HG02571 (cell line): ENCODE measurements at regions not wholly inside any gene's neighbourhood (a gene's known extent, or its start where the extent isn't known, plus 50 kb on each side); places are given as distances from the start of the nearest gene placed in this dataset.
"Not testable (repeated sequence)": the region's sequence is repeated elsewhere in the genome, so short reads cannot be mapped to it uniquely, and the experiment has no call there.

Experiments used
- ATAC-seq: cut with Tn5 transposase; IDR thresholded peaks from one replicate; pipeline ENCODE4 v1.9.1; 2021; ENCODE audit warnings: mild to moderate bottlenecking, moderate library complexity; ENCODE audit not compliant: unreplicated experiment

DNA sequence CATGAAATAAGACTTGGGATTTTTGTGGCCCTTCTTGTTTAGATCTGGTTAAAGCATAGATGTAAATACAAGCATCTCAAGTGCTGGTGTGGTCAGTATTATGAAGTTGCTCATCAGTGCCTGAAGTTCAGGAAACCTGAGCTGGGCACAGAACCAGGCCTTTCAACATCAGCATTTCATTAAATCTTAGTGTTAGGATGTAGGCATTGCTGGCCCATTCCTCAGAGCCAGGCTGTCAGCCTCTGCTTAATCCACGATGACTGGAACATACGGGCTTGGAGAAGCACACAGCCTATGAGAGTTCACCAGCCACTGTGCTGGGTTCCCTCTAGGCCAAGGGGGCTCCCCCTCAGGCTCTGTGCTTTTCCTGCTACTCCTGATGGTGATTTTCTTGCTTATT lies 270.2 kb downstream of the EN1 start:
- ATAC-seq: no peak

DNA sequence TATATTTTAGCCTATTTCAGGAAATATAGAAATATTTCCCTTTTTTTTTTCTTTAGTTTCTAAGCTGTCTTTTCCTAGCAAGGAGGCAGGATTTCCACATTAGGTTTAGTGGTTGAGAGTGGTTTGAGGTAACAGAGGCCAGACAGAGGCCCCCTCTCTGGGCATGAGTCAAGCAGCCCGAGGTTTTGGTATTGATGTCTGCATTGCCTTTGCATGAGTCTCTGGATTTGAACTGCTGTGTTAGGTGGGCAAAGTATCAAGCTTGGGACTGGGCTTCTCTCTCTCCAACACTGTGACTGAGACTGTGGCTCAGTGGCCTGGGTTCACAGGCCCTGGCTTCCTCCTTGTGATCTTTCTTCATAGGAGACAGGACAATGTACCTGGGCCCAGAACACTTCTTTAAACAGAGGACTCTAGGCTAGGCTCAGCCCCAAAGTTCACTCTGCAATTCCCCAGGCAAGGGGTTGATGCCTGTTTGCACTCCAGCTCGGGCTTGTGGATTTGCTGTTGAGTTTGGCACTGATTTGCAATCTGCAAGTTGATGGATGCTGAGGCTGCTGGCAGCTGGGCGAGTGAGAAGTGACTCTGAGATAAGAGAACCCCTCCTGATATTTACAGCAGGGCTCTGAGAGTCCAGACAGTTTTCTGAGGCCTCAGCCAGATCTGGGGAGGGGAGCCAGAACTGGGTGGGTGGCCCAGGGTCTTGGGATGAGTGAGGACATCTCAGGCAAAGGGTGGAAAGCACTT lies 271.2 kb downstream of the EN1 start:
- no peak for ATAC-seq

GRCh38 chr2:118572380-118572779 lies 275.1 kb downstream of the EN1 start:
- ATAC-seq: not testable (repeated sequence)

DNA sequence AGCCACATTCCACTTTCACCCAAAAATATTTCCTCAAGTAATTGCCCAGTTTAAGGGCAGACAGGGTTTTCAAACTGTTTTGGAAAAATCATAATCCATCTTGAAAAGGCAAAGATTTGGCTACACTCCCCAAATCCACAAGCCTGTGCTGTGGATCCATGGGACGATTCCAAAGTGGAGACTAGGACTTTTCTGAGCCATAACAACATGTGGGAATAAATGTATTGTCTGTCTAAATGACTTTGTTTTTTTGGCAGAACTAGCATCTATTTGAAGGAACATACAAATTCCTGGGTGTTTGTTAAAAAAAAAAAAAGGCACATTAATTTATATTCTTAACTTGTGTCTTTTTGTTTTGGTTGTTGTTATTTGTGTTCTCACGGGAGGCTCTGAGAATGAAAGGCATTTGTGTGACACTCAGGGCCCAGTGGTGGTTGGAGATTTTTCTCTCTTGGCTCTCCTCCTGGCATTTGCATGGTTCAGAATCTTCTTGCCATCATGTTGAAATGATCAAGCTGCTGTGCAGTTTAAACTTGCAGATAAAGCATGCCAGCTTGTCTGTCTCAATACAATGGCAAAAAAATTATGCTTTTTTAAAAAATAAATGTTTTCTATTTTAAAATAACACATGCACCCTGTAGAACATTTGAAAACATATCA lies 277.4 kb downstream of the EN1 start:
- ATAC-seq: no peak

DNA sequence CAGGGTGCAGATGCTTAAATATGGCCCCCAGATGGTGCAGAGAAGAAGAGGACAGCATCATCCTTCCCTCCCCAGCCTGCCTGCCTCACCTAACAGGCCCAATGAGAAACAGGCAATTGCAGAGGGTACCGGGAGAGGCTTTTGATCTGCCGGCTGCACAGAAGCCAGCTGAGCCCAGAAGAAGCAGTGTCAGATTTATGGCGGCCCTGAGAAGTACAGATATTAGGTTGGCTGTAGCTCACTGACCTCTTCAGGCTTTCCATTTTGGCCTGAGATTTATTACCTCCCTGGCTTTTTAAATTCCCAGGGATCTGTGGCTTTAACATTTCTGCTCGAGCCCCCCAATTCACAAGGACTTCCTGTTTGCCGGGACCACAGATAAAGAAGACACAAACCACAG lies 278.7 kb downstream of the EN1 start:
- ATAC-seq: no peak

DNA sequence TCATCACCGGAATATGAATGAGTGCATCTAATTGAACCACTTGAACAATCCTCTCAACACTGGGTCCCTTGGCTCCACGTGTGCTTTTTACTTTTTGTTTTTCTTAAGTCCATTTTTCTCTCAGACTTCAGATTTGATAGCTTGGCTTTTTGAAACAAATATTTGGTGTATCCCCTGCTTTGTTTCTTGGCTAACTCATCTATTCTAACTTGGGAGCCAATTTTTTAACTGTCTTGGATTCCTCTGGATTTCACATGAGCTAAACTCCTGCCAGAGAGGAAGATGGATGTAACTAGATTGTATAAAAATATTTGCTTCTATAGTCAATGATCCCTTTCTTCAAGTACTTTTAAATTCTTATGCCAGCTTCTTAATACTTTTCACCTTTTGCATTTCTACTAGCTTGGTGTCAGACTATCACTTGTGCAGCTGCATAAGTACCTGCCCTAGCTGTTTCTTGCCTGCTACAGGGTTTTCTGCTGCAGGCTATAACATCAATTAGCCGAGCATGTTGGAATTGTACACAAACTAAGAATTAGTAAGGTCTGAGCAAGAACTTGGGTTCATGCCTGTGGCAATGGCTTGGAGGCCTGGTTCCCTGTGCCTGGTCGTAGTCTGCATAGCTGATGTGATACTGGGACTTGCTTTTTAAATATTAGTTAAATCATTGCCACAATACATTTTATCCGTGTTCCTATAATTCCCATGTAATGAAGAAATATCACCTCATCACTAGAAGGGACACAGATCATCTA lies 281.5 kb downstream of the EN1 start:
- no peak for ATAC-seq

GRCh38 chr2:118565301-118565700 lies 282.1 kb downstream of the EN1 start:
- ATAC-seq: no peak

DNA sequence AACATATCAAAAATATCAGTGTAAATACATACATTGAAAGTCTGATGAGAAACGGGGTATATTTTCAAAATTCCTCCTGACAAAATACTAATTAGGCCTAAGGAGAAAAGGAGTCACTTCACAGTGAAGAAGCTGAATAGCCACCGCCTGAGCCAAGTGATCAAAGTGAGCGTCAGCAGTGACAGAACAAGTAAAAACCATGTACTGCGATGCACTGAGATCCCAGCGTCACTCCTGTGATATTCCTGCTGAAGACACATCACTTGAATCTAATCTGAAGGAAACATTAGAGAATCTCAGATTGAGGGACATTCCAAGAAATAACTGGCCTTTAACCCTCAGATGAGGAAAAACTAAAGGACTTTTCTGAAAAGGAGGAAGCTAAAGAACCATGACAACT lies 285.3 kb downstream of the EN1 start:
- no peak for ATAC-seq

DNA sequence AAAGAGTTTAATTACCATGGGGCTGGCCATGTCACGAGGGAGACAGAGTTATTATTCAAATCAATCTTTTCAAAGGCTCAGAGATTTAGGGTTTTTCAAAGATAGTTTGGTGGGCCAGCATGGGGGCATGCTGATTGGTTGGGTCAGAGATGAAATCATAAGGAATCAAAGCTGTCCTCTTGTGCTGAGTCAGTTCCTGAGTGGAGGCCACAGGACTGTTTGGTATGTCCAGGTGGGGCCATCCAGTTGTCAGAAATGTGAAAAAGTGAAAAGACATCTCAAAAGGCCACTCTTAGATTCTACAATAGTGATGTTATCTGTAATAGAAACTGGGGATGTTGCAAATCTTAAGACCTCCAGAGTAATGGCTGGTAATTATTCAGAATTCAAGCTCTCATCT lies 288.6 kb downstream of the EN1 start:
- ATAC-seq: no peak

GRCh38 chr2:118557791-118558190 lies 289.7 kb downstream of the EN1 start:
- ATAC-seq: no peak

DNA sequence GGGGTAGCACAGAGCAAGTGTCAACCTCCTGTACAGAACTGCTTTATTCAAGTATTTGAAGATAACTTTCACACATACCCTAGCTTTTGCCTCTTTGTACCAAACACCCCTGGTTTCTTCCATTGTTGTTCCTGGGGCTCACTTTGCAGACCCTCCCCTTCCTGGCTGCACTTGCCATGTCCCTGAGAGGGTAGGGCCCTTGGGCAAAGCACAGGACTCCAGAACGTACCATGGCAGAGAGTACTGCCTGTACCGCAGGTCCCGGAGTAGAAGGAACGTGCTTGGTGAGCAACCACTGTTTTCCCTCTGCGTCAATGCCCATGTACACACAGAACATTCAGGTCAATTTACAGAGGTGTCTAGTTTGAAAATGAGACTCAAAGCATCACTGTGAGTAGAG lies 290.4 kb downstream of the EN1 start:
- ATAC-seq: no peak

DNA sequence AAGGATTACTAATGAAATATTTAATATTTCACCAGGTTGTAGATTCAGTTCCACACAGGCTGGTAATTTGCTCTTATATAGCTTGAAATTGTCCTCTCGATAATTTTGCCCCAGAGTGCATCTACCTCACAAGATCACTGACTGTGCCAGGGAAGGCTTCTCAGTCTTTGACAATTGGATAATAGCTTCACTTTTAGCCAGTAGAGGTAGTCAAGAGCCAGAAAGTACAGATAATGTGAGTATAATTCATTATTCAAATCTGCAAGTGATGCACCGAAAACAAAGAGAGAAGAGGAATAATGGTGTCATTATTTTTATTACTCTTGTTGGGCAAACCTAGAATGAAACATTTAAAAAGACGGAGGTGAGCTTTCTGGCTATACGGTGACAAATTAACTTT lies 292.8 kb downstream of the EN1 start:
- no peak for ATAC-seq

- no peak for ATAC-seq
Observed at GRCh38 chr2:118549503-118549902, 297.9 kb downstream of the EN1 start.

GRCh38 chr2:118548880-118549488 lies 298.5 kb downstream of the EN1 start:
- no peak for ATAC-seq

DNA sequence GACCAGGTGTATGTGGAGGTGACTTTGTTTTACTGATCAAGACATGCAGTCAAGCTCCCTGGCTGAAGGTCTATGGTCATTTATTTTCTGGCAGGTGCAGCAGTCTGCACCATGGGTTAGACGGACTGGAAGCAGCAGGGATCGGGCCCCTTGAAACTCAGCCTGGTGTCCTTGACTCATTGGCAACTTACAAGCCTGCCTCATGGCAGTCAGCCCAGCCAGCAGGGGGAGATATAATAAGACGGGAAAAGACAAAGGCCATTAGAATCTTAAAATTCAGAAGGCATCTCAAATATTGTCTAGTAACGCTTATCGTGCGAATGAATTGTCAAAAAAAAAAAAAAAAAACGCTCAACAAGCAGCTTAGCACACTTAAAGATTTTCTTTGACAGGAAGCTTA lies 308.2 kb downstream of the EN1 start:
- ATAC-seq: no peak

DNA sequence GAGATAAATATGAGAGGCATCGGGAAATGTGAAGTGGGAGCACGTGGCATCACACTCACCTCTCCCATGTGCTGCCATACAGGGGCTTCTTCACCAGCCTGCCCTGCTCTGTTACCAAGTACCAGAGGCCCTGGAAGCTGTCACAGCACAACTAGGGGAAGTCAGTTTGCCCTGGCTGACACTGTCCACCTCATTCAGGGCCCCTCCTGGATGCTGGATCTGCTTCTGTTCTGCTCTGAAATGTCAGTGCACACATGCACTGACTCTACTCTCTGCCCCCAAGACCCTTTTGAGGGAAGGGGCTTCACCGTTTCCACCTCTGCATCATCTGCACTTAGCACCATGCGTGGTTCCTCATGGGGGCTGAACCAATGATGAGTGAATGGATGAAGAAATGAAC lies 311.1 kb downstream of the EN1 start:
- no peak for ATAC-seq

DNA sequence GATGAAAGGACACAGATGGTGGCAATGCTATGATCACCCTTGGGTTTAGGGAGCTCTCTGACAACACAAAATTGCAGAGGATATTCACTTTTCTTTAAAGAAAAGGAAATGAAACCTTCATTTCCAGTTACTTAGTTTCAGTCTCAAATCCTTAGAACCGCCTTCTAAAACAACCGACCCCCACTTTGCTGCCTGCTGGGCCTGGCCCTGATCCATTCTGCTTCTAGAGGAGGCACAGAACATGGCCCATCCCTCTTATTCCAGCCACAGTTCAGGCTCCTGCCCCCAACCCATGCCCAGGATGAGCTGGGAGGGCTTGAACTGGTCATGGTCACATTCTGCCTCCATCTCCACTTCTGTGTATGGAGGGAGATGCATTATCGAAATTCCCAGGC lies 311.6 kb downstream of the EN1 start:
- ATAC-seq: no peak

GRCh38 chr2:118535171-118535817 lies 312.2 kb downstream of the EN1 start:
- ATAC-seq: no peak

DNA sequence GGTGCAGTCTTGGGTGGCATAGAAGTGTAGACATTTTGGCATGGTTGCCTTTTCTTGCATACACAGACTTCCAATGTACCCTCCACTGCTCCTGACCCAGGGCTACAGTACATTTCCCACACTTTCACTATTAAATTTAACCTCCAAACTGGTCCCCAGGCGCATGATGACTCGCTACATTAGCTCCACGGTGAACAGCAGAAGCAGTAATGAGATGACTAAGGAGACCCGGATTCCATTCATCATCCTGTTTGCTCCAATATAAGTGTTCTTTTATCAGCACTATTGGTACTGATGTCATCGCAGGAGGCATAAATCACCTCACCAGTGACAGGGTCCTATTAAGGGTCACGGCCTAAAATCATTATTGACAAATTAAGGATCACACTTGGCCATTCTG lies 316.5 kb downstream of the EN1 start:
- no peak for ATAC-seq

- no peak for ATAC-seq
Observed at GRCh38 chr2:118529908-118530599, 317.4 kb downstream of the EN1 start.

DNA sequence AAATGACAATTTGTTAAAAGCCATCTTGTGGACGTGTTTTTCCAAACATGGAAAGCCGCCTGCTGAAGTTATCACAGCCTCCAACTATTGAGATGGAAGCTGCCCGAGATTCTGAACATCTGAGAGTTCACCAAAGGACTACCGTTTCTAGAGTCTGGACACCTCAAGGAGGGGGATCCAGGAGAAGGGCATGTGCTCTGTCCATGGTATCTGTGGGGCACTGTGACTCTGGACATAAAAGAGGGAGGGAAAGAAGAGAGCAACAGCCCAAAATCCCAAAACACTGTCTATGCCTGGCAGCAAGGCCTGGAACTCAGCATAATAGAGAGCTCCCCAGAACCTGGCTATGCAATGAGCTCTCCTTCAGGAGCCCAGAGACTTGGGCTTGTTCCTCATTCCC lies 319.9 kb downstream of the EN1 start:
- ATAC-seq: no peak
